ENCODE measurements at regions not wholly inside any gene's neighbourhood (a gene's known extent, or its start where the extent isn't known, plus 50 kb on each side); places are given as distances from the start of the nearest gene placed in this dataset.

DNA sequence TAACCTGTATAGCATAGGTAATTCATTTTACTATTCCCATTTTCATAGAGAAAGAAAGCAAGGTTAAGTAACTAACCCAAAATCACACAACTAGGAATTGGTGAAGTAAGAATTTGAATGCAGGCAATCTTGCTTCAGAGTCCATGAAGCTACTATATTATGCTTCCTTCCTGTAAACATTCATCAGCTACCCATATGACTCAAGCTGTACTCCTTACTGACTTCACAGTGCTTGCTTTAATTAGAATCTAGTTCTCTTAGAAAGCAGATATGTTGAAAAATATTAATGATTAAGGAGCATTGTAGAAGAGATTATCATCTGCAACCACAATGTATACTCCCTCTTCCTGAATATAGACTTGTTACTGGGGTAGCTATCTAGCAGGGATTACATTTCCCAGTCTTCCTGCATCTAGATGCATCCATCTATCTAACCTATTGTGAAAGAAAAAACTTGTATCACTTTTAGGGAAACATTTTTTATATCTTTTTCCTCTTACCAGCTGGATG is 961.6 kb upstream of the CHAC2 start:
- Histone ChIP-seq H3K79me2 (ENCODE audit: low read length) (no peaks in the 10 kb centered on the region), H3K27me3 (replicated peaks; ENCODE audit: insufficient read depth, low read length) (no peaks in the 10 kb centered on the region), H3K4me2 (ENCODE audit: low read depth, low read length) (no peak overlapping the region), H2AFZ (ENCODE audit: low read length) (no peak overlapping the region), H3F3A (ENCODE audit: insufficient read depth, low read length) (no peaks in the 10 kb centered on the region), H3K36me3 (replicated peaks; ENCODE audit: insufficient read depth, low read length) (no peaks in the 10 kb centered on the region), H3K4me1 (ENCODE audit: low read length) (no peaks in the 10 kb centered on the region), H3K27ac (ENCODE audit: low read length) (no peak overlapping the region), H4K20me1 (ENCODE audit: insufficient read depth, low read length) (no peaks in the 10 kb centered on the region), H3K9me2 (replicated peaks; ENCODE audit: insufficient read depth, low read length) (no peaks in the 10 kb centered on the region), H3K4me3 (ENCODE audit: low read length) (no peak overlapping the region), H3K9me3 (replicated peaks; ENCODE audit: insufficient read depth, low read length) (no peaks in the 10 kb centered on the region), H3K9ac (ENCODE audit: low read length) (no peak overlapping the region)
- DNase-seq = no peak
- TF ChIP-seq, protein P1, sequence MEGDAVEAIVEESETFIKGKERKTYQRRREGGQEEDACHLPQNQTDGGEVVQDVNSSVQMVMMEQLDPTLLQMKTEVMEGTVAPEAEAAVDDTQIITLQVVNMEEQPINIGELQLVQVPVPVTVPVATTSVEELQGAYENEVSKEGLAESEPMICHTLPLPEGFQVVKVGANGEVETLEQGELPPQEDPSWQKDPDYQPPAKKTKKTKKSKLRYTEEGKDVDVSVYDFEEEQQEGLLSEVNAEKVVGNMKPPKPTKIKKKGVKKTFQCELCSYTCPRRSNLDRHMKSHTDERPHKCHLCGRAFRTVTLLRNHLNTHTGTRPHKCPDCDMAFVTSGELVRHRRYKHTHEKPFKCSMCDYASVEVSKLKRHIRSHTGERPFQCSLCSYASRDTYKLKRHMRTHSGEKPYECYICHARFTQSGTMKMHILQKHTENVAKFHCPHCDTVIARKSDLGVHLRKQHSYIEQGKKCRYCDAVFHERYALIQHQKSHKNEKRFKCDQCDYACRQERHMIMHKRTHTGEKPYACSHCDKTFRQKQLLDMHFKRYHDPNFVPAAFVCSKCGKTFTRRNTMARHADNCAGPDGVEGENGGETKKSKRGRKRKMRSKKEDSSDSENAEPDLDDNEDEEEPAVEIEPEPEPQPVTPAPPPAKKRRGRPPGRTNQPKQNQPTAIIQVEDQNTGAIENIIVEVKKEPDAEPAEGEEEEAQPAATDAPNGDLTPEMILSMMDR (IDR thresholded peaks at IDR 0.05; ENCODE audit: low read length) = no peak
- TF ChIP-seq EZH2 (optimal IDR thresholded peaks at IDR 0.05; ENCODE audit: low read depth, low read length) (no peak), EZH2phosphoT487 (IDR thresholded peaks at IDR 0.05; ENCODE audit: low read length) (no peak)

DNA sequence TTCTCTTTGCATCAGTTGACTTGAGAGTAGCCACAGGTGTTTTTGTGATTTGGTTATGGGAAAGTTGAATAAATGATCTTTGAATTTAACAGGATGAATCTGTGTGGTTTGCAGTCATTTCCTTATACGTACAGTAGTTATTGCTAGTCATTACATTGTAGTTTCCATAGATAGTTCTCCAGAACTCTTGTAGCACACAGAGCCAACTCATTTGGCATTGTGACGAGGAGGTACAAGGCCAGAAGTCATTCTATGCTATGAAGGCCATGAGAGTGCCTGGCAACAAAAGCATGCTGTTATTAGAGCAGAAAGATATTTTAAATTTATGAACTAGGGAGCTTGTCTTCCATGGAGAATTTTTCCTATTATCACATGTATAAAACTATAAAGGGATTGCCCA is 973.0 kb upstream of the CHAC2 start:
- no peaks in the 10 kb centered on the region for H3K9me2 ChIP-seq (replicated peaks; ENCODE audit: insufficient read depth, low read length)
- no peak overlapping the region for H3K27ac ChIP-seq (ENCODE audit: low read length)
- no peaks in the 10 kb centered on the region for H4K20me1 ChIP-seq (ENCODE audit: insufficient read depth, low read length)
- no peaks in the 10 kb centered on the region for H3K79me2 ChIP-seq (ENCODE audit: low read length)
- no peaks in the 10 kb centered on the region for H3K9me3 ChIP-seq (replicated peaks; ENCODE audit: insufficient read depth, low read length)
- no peaks in the 10 kb centered on the region for H3K36me3 ChIP-seq (replicated peaks; ENCODE audit: insufficient read depth, low read length)
- TF ChIP-seq, protein P1 (IDR thresholded peaks at IDR 0.05; ENCODE audit: low read length) = no peak
- TF ChIP-seq EZH2 (optimal IDR thresholded peaks at IDR 0.05; ENCODE audit: low read depth, low read length) (no peak), EZH2phosphoT487 (IDR thresholded peaks at IDR 0.05; ENCODE audit: low read length) (no peak)
- no peak for DNase-seq
- no peak overlapping the region for H3K4me3 ChIP-seq (ENCODE audit: low read length)
- no peak overlapping the region for H2AFZ ChIP-seq (ENCODE audit: low read length)
- H3K4me2 ChIP-seq (ENCODE audit: low read depth, low read length) = no peak overlapping the region
- H3F3A ChIP-seq (ENCODE audit: insufficient read depth, low read length) = no peaks in the 10 kb centered on the region
- H3K4me1 ChIP-seq (ENCODE audit: low read length) = no peaks in the 10 kb centered on the region
- no peaks in the 10 kb centered on the region for H3K27me3 ChIP-seq (replicated peaks; ENCODE audit: insufficient read depth, low read length)
- H3K9ac ChIP-seq (ENCODE audit: low read length) = no peak overlapping the region

DNA sequence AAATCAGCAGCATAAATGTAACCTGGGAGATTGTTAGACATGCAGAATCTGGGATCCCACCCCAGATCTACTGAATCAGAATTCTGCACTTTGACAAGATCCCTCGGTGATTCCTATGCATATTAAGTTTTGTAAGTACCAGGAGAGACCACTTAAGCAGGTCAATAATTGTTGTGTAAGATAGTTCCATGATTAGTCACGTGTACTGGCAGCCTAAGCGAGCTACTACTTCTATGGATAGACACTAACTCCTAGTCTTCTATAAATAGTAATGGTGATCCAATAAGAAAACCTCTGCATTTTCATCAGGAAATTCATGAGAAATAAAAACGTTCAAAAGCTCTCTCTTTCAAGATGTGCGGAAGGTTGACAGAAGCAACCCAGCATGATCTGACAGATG is 988.2 kb upstream of the CHAC2 start:
- Histone ChIP-seq H3K9me3 (replicated peaks; ENCODE audit: insufficient read depth, low read length) (no peaks in the 10 kb centered on the region), H2AFZ (ENCODE audit: low read length) (no peak overlapping the region), H3F3A (ENCODE audit: insufficient read depth, low read length) (no peaks in the 10 kb centered on the region), H3K4me2 (ENCODE audit: low read depth, low read length) (no peak overlapping the region), H3K4me3 (ENCODE audit: low read length) (no peak overlapping the region), H4K20me1 (ENCODE audit: insufficient read depth, low read length) (no peaks in the 10 kb centered on the region), H3K27ac (ENCODE audit: low read length) (no peak overlapping the region), H3K4me1 (ENCODE audit: low read length) (no peaks in the 10 kb centered on the region), H3K27me3 (replicated peaks; ENCODE audit: insufficient read depth, low read length) (no peaks in the 10 kb centered on the region), H3K9ac (ENCODE audit: low read length) (no peak overlapping the region), H3K79me2 (ENCODE audit: low read length) (no peaks in the 10 kb centered on the region), H3K36me3 (replicated peaks; ENCODE audit: insufficient read depth, low read length) (no peaks in the 10 kb centered on the region), H3K9me2 (replicated peaks; ENCODE audit: insufficient read depth, low read length) (no peaks in the 10 kb centered on the region)
- no peak for DNase-seq
- TF ChIP-seq EZH2phosphoT487 (IDR thresholded peaks at IDR 0.05; ENCODE audit: low read length) (no peak), EZH2 (optimal IDR thresholded peaks at IDR 0.05; ENCODE audit: low read depth, low read length) (no peak)
- TF ChIP-seq, protein P1 (IDR thresholded peaks at IDR 0.05; ENCODE audit: low read length) = no peak
